Mucosa of gallbladder (tissue), 1 donor: ENCODE measurements at regions not wholly inside any gene's neighbourhood (a gene's known extent, or its start where the extent isn't known, plus 50 kb on each side); places are given as distances from the start of the nearest gene placed in this dataset.
"Not testable (repeated sequence)": the region's sequence is repeated elsewhere in the genome, so short reads cannot be mapped to it uniquely, and the experiment has no call there.

Experiments used
- DNase-seq: peaks from one replicate; pipeline ENCODE4 v3.0.0-alpha.2; 2020; ENCODE audit warnings: low spot score
- donor health status: DM: no; HTN: no; CAD: no.

GRCh38 chr6:141394125-141394536 is 738.6 kb upstream of the GJE1 start:
- no peak for DNase-seq

GRCh38 chr6:141393405-141394124 is 739.2 kb upstream of the GJE1 start:
- no peak for DNase-seq

GRCh38 chr6:141391135-141391534 is 741.6 kb upstream of the GJE1 start:
- not testable (repeated sequence) for DNase-seq

- no peak for DNase-seq
Measured at GRCh38 chr6:141388666-141389065, 744.1 kb upstream of the GJE1 start.

GRCh38 chr6:141370438-141370837 is 762.3 kb upstream of the GJE1 start:
- DNase-seq, result no peak

GRCh38 chr6:141366796-141367195 is 765.9 kb upstream of the GJE1 start:
- not testable (repeated sequence) for DNase-seq

GRCh38 chr6:141364694-141365093 is 768.0 kb upstream of the GJE1 start:
- no peak for DNase-seq

GRCh38 chr6:141364232-141364631 is 768.5 kb upstream of the GJE1 start:
- DNase-seq, result no peak

- DNase-seq, result no peak
Measured at GRCh38 chr6:141361559-141361958, 771.2 kb upstream of the GJE1 start.

- no peak for DNase-seq
Measured at GRCh38 chr6:141359953-141360352, 772.8 kb upstream of the GJE1 start.

- no peak for DNase-seq
Measured at GRCh38 chr6:141354191-141354955, 778.4 kb upstream of the GJE1 start.

- DNase-seq, result no peak
Measured at GRCh38 chr6:141351721-141352120, 781.0 kb upstream of the GJE1 start.

- DNase-seq, result no peak
Measured at GRCh38 chr6:141349710-141350109, 783.0 kb upstream of the GJE1 start.

GRCh38 chr6:141347906-141348492 is 784.7 kb upstream of the GJE1 start:
- DNase-seq, result no peak

GRCh38 chr6:141347086-141347485 is 785.6 kb upstream of the GJE1 start:
- no peak for DNase-seq

GRCh38 chr6:141346535-141346934 is 786.2 kb upstream of the GJE1 start:
- DNase-seq, result no peak

GRCh38 chr6:141337191-141337590 is 795.5 kb upstream of the GJE1 start:
- no peak for DNase-seq

GRCh38 chr6:141335477-141336273 is 797.0 kb upstream of the GJE1 start:
- DNase-seq, result no peak

- DNase-seq, result no peak
Measured at GRCh38 chr6:141326925-141327324, 805.8 kb upstream of the GJE1 start.

- peak; percentile 16 for DNase-seq
Measured at GRCh38 chr6:141326426-141326825, 806.3 kb upstream of the GJE1 start.

- DNase-seq, result no peak
Measured at GRCh38 chr6:141321493-141322347, 811.0 kb upstream of the GJE1 start.
